ENCODE measurements at regions not wholly inside any gene's neighbourhood (a gene's known extent, or its start where the extent isn't known, plus 50 kb on each side); places are given as distances from the start of the nearest gene placed in this dataset.

DNA sequence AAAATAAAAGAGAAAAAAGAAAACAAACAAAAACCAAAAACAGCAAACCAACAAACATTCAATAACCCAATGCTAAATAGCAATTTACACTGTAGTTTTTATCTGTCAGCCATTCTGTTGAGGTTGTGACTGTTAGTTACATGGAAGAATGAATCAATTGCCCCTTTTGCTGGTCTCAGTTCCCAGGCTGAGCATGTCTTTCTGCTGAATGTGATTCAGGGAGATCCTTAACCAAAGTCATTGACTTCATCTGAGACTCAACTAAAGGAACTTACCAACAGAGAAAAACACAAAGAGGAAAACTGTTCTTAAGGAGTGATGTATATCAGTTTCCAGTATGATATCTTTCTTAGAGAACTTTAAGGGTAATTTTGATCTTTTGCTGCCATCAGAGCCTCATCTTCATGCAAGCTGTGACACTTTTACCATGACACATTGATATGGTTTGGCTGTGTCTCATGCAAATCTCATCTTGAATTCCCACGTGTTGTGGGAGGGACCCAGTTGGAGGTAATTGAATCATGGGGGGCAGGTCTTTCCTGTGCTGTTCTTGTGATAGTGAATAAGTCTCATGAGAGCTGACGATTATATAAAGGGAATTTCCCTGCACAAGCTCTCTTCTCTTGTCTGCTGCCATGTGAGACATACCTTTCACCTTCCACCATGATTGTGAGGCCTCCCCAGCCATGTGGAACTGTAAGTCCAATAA lies 469.8 kb downstream of the KIF20B start:
- TF ChIP-seq, protein P1, sequence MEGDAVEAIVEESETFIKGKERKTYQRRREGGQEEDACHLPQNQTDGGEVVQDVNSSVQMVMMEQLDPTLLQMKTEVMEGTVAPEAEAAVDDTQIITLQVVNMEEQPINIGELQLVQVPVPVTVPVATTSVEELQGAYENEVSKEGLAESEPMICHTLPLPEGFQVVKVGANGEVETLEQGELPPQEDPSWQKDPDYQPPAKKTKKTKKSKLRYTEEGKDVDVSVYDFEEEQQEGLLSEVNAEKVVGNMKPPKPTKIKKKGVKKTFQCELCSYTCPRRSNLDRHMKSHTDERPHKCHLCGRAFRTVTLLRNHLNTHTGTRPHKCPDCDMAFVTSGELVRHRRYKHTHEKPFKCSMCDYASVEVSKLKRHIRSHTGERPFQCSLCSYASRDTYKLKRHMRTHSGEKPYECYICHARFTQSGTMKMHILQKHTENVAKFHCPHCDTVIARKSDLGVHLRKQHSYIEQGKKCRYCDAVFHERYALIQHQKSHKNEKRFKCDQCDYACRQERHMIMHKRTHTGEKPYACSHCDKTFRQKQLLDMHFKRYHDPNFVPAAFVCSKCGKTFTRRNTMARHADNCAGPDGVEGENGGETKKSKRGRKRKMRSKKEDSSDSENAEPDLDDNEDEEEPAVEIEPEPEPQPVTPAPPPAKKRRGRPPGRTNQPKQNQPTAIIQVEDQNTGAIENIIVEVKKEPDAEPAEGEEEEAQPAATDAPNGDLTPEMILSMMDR (CRISPR knock-in tag; IDR thresholded peaks at IDR 0.05), result no peak
- TF ChIP-seq NFIC (IDR thresholded peaks at IDR 0.05; ENCODE audit: low read length), result no peak
- no peak for TF ChIP-seq JARID2 (CRISPR knock-in tag; IDR thresholded peaks at IDR 0.05; ENCODE audit: insufficient replicate concordance)
- TF ChIP-seq ZFP41 (CRISPR knock-in tag; IDR thresholded peaks at IDR 0.05; ENCODE audit: borderline replicate concordance), result no peak
- no peak for TF ChIP-seq ZSCAN22 (CRISPR knock-in tag; IDR thresholded peaks at IDR 0.05)
- no peak for TF ChIP-seq TP53 (CRISPR knock-in tag; conservative IDR thresholded peaks at IDR 0.05)
- TF ChIP-seq, protein P2, sequence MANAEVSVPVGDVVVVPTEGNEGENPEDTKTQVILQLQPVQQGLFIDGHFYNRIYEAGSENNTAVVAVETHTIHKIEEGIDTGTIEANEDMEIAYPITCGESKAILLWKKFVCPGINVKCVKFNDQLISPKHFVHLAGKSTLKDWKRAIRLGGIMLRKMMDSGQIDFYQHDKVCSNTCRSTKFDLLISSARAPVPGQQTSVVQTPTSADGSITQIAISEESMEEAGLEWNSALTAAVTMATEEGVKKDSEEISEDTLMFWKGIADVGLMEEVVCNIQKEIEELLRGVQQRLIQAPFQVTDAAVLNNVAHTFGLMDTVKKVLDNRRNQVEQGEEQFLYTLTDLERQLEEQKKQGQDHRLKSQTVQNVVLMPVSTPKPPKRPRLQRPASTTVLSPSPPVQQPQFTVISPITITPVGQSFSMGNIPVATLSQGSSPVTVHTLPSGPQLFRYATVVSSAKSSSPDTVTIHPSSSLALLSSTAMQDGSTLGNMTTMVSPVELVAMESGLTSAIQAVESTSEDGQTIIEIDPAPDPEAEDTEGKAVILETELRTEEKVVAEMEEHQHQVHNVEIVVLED (CRISPR knock-in tag; IDR thresholded peaks at IDR 0.05; ENCODE audit: borderline replicate concordance), result no peak
- TF ChIP-seq, protein P3, sequence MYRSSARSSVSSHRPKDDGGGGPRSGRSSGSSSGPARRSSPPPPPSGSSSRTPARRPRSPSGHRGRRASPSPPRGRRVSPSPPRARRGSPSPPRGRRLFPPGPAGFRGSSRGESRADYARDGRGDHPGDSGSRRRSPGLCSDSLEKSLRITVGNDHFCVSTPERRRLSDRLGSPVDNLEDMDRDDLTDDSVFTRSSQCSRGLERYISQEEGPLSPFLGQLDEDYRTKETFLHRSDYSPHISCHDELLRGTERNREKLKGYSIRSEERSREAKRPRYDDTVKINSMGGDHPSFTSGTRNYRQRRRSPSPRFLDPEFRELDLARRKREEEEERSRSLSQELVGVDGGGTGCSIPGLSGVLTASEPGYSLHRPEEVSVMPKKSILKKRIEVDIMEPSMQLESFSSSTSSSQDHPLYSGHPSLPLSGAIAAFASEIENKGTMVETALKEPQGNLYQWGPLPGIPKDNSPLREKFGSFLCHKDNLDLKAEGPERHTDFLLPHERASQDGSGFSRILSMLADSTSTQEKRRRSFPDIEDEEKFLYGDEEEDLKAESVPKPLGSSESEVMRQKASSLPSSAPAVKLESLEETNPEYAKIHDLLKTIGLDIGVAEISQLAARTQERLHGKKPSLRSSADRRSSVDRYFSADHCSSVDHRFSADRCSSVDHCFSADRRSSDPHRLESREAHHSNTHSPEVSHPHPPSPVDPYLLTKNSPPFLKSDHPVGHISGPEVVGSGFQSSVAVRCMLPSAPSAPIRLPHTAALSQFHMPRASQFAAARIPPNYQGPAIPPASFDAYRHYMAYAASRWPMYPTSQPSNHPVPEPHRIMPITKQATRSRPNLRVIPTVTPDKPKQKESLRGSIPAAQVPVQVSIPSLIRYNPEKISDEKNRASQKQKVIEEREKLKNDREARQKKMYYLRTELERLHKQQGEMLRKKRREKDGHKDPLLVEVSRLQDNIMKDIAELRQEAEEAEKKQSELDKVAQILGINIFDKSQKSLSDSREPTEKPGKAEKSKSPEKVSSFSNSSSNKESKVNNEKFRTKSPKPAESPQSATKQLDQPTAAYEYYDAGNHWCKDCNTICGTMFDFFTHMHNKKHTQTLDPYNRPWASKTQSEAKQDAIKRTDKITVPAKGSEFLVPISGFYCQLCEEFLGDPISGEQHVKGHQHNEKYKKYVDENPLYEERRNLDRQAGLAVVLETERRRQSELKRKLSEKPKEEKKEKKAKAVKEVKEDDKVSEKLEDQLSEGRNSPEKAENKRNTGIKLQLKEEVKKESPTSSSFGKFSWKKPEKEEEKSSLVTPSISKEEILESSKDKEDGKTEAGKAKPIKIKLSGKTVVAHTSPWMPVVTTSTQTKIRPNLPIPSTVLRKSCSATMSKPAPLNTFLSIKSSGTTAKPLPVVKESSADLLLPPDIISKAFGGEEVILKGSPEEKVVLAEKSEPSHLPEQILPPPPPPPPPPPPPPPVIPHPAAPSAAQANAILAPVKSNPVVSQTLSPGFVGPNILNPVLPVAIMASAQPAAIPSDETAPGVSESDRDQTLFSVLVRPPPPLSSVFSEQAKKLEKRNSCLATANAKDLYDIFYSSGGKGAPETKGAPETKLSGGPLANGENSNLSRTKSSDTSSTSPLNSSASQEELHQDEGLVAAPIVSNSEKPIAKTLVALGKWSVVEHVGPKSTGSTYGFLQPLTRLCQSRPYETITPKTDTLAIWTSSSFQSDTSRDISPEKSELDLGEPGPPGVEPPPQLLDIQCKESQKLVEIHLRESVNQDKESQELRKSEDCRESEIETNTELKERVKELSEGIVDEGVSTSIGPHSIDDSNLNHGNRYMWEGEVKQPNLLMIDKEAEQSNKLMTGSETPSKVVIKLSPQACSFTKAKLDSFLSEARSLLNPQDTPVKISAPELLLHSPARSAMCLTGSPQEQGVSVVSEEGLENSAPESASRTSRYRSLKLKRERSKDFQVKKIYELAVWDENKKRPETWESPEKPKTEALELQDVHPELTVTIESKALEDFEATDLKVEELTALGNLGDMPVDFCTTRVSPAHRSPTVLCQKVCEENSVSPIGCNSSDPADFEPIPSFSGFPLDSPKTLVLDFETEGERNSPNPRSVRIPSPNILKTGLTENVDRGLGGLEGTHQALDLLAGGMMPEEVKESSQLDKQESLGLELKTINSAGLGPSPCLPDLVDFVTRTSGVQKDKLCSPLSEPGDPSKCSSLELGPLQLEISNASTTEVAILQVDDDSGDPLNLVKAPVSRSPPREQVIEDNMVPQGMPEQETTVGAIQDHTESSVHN (CRISPR knock-in tag; IDR thresholded peaks at IDR 0.05), result no peak
- no peak for TF ChIP-seq POLR2G (IDR thresholded peaks at IDR 0.05; ENCODE audit: low read depth, low read length)

Data from HepG2 (cell line).